GM23248 (cell line): ENCODE measurements at regions not wholly inside any gene's neighbourhood (a gene's known extent, or its start where the extent isn't known, plus 50 kb on each side); places are given as distances from the start of the nearest gene placed in this dataset.

Experiments used
- DNase-seq: peaks from one replicate; pipeline ENCODE4 v3.0.0-alpha.2; 2015
- H2AFZ ChIP-seq: fragments of 200-600 bp; sonication (generic); 2 replicates; pipeline ENCODE4 v1.6.1; 2016; ENCODE audit warnings: antibody characterized with exemption
- H3F3A ChIP-seq: fragments of 200-600 bp; sonication (generic); 2 replicates; pipeline ENCODE4 v1.6.1; 2016; ENCODE audit warnings: mild to moderate bottlenecking, antibody characterized with exemption, mixed run types; ENCODE audit not compliant: insufficient read depth
- H3K27ac ChIP-seq: fragments of 200-600 bp; sonication (generic); 2 replicates; pipeline ENCODE4 v1.5.1; 2016; ENCODE audit warnings: mild to moderate bottlenecking
- H3K27me3 ChIP-seq: fragments of 200-600 bp; sonication (generic); replicated peaks from 2 replicates; pipeline ENCODE4 v1.6.1; 2016; ENCODE audit warnings: mild to moderate bottlenecking; ENCODE audit not compliant: insufficient read depth
- H3K36me3 ChIP-seq: fragments of 200-600 bp; sonication (generic); 2 replicates; pipeline ENCODE4 v1.6.1; 2016; ENCODE audit warnings: low read depth, mild to moderate bottlenecking
- H3K4me1 ChIP-seq: fragments of 200-600 bp; sonication (generic); 2 replicates; pipeline ENCODE4 v1.6.1; 2016; ENCODE audit warnings: mild to moderate bottlenecking; ENCODE audit not compliant: insufficient read depth
- H3K4me2 ChIP-seq: fragments of 200-600 bp; sonication (generic); one replicate; pipeline ENCODE4 v1.6.1; 2016; ENCODE audit warnings: mild to moderate bottlenecking; ENCODE audit not compliant: unreplicated experiment
- H3K4me3 ChIP-seq: fragments of 200-600 bp; sonication (generic); 2 replicates; pipeline ENCODE4 v1.5.1; 2016; ENCODE audit warnings: mild to moderate bottlenecking
- H3K79me2 ChIP-seq: fragments of 200-600 bp; sonication (generic); 2 replicates; pipeline ENCODE4 v1.6.1; 2016; ENCODE audit warnings: mild to moderate bottlenecking; ENCODE audit not compliant: insufficient read depth
- H3K9ac ChIP-seq: fragments of 200-600 bp; sonication (generic); 2 replicates; pipeline ENCODE4 v1.6.1; 2016; ENCODE audit warnings: mild to moderate bottlenecking
- H3K9me2 ChIP-seq: fragments of 200-600 bp; sonication (generic); 2 replicates; pipeline ENCODE4 v1.6.1; 2016; ENCODE audit warnings: mixed run types, mild to moderate bottlenecking, moderate library complexity; ENCODE audit not compliant: insufficient read depth
- H3K9me3 ChIP-seq: fragments of 200-600 bp; sonication (generic); one replicate; pipeline ENCODE4 v1.6.1; 2017; ENCODE audit warnings: low read depth
- H4K20me1 ChIP-seq: fragments of 200-600 bp; sonication (generic); 2 replicates; pipeline ENCODE4 v1.6.0; 2016; ENCODE audit not compliant: insufficient read depth
- EZH2 ChIP-seq: fragments of 200-600 bp; sonication (generic); IDR thresholded peaks from 2 replicates; pipeline ENCODE4 v1.6.1; 2018; ENCODE audit warnings: antibody characterized with exemption, mild to moderate bottlenecking; ENCODE audit not compliant: insufficient read depth, poor library complexity, severe bottlenecking
- EZH2phosphoT487 ChIP-seq: fragments of 200-600 bp; sonication (generic); IDR thresholded peaks from 2 replicates; pipeline ENCODE4 v1.6.1; 2018; ENCODE audit warnings: antibody characterized with exemption, moderate library complexity, mild to moderate bottlenecking, low read depth; ENCODE audit not compliant: insufficient read depth
- WGBS, 2 experiments: methylation state at CpG; one replicate each; pipeline ENCODE4 v1.1.6; 2015 to 2017; ENCODE audit warnings: low lambda C conversion rate in 2 of 2, low coverage in 1 of 2; ENCODE audit errors: missing lambda C conversion rate in 2 of 2; 5-methylcytosine and 5-hydroxymethylcytosine counted together
- in situ Hi-C: fragments of 300-500 bp; cut with MboI; formaldehyde crosslinking; loops from 2 replicates; pipeline ENCODE4 v1.15.0; 2020

DNA sequence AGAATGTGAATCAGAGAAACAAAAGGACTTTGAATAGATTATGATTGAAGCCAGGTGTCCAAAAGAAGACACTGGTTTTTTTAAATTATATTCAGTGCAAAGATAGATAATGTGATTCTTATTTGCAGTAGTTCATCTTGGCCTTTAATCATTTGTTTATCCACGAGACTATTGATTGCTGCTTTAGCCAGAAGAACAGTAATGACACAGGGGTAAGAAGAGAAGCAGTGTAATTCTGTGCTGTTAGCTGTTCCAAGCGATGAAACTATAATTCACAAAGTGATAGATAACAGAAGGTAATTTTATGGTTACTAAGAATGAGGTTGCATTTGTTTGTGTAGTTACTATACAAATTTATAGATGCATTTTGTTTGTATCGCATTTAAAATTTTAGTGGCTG lies 311.6 kb downstream of the MZT1 start:
- Histone ChIP-seq H2AFZ (no peak overlapping the region), H3K36me3 (no peaks in the 10 kb centered on the region), H3K4me2 (no peak overlapping the region), H3K27me3 (no peaks in the 10 kb centered on the region), H3K4me1 (no peaks in the 10 kb centered on the region), H3K9ac (no peak overlapping the region), H3K9me3 (no peaks in the 10 kb centered on the region), H3K27ac (no peak overlapping the region), H3K9me2 (peaks cover 3% of the 10 kb centered on the region; the same call in 1 of the 2 replicates), H4K20me1 (no peaks in the 10 kb centered on the region), H3F3A (no peaks in the 10 kb centered on the region), H3K4me3 (no peak overlapping the region), H3K79me2 (no peaks in the 10 kb centered on the region)
- in situ Hi-C loops = no loop called here
- 20 to 26% methylated on average over 3 of the region's 3 CpGs for WGBS, 2 experiments
- no peak for DNase-seq
- TF ChIP-seq EZH2 = no peak
- no peak for TF ChIP-seq EZH2phosphoT487

- H3K27me3 ChIP-seq = no peaks in the 10 kb centered on the region
- no peaks in the 10 kb centered on the region for H3F3A ChIP-seq
- H3K27ac ChIP-seq = no peak overlapping the region
- no peaks in the 10 kb centered on the region for H3K9me3 ChIP-seq
- H3K9me2 ChIP-seq = peaks cover 3% of the 10 kb centered on the region; the same call in 1 of the 2 replicates
- H3K9ac ChIP-seq = no peak overlapping the region
- 7 to 12% methylated on average over 2 of the region's 2 CpGs for WGBS, 2 experiments
- H3K4me3 ChIP-seq = no peak overlapping the region
- H2AFZ ChIP-seq = no peak overlapping the region
- H3K36me3 ChIP-seq = no peaks in the 10 kb centered on the region
- in situ Hi-C loops = no loop called here
- H4K20me1 ChIP-seq = no peaks in the 10 kb centered on the region
- no peaks in the 10 kb centered on the region for H3K4me1 ChIP-seq
- DNase-seq = no peak
- TF ChIP-seq EZH2phosphoT487 = no peak
- TF ChIP-seq EZH2 = no peak
- no peaks in the 10 kb centered on the region for H3K79me2 ChIP-seq
- H3K4me2 ChIP-seq = no peak overlapping the region
Measured at GRCh38 chr13:72412481-72412880, 314.9 kb downstream of the MZT1 start.

DNA sequence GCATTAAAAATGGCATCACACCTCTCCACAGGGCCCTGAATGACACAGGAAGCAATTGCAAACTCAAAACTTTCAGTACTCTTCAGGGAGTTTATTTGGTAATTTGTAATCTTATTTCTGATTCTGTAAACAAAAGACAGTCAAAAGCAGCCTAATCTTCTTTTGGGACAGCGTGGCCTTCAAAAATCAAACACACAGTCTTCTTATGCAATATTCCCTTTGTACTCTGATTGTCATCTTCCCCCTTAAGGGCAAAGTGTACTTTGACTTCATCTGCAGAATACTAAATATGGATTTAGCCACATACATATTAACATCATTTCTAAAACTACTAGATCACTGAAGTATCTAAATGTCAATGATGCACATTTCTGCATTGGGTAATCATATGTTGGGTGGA lies 322.0 kb downstream of the MZT1 start:
- no peaks in the 10 kb centered on the region for H3K36me3 ChIP-seq
- H3K4me3 ChIP-seq = no peak overlapping the region
- no peaks in the 10 kb centered on the region for H3K79me2 ChIP-seq
- no peak overlapping the region for H2AFZ ChIP-seq
- H4K20me1 ChIP-seq = no peaks in the 10 kb centered on the region
- no peak overlapping the region for H3K9ac ChIP-seq
- WGBS, 2 experiments = 30 to 43% methylated on average over 1 of the region's 1 CpG
- H3K27ac ChIP-seq = no peak overlapping the region
- H3K4me2 ChIP-seq = no peak overlapping the region
- H3F3A ChIP-seq = no peaks in the 10 kb centered on the region
- in situ Hi-C loops = no loop called here
- H3K9me2 ChIP-seq = no peaks in the 10 kb centered on the region
- H3K27me3 ChIP-seq = no peaks in the 10 kb centered on the region
- H3K9me3 ChIP-seq = no peaks in the 10 kb centered on the region
- no peaks in the 10 kb centered on the region for H3K4me1 ChIP-seq
- no peak for DNase-seq
- TF ChIP-seq EZH2phosphoT487 = no peak
- TF ChIP-seq EZH2 = no peak

DNA sequence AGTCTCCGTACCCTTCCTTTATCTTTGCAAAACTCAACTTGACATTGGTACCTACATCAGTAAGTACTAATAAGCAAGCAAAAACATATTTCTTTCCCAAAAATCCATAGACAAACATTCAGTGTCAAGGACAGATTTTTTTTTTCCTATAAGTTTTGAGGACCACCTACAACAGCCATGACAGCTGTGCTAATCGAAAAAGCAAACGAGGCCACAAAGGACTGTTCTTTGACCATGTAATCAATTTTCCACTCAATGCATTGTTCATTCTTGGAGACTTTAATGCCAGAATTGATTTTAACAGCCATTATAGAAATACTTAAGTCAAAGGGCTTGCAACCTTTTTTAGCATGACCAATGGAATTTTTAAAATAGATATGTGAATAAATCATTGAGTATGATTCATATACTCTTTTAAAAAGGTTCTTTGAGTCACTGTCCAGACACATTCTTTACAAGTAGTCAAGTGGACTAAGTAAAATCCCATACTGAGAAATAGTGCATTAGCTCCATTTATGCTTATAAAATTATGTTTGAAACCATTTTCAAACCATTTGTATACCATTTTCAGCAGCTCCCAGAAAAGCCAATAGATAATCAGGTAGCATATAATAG lies 323.9 kb downstream of the MZT1 start:
- H3K9ac ChIP-seq = no peak overlapping the region
- H3K4me2 ChIP-seq = no peak overlapping the region
- WGBS, 2 experiments = 18 to 21% methylated on average over 3 of the region's 3 CpGs
- H3K27ac ChIP-seq = no peak overlapping the region
- H3K36me3 ChIP-seq = no peaks in the 10 kb centered on the region
- no peak overlapping the region for H3K4me3 ChIP-seq
- H3K9me2 ChIP-seq = no peaks in the 10 kb centered on the region
- no peak overlapping the region for H2AFZ ChIP-seq
- H3K79me2 ChIP-seq = no peaks in the 10 kb centered on the region
- no peaks in the 10 kb centered on the region for H3F3A ChIP-seq
- DNase-seq = no peak
- TF ChIP-seq EZH2phosphoT487 = no peak
- TF ChIP-seq EZH2 = no peak
- H3K4me1 ChIP-seq = no peaks in the 10 kb centered on the region
- in situ Hi-C loops = no loop called here
- no peaks in the 10 kb centered on the region for H4K20me1 ChIP-seq
- no peaks in the 10 kb centered on the region for H3K27me3 ChIP-seq
- no peaks in the 10 kb centered on the region for H3K9me3 ChIP-seq

GRCh38 chr13:72400856-72401255 lies 326.6 kb downstream of the MZT1 start:
- TF ChIP-seq EZH2 (no peak), EZH2phosphoT487 (no peak)
- no peaks in the 10 kb centered on the region for H3K27me3 ChIP-seq

More at GRCh38 chr13:72400856-72401255, 326.6 kb downstream of the MZT1 start:
- Histone ChIP-seq H3K9me2 (no peaks in the 10 kb centered on the region), H3K36me3 (no peaks in the 10 kb centered on the region), H3K9ac (no peak overlapping the region), H3K4me3 (no peak overlapping the region), H4K20me1 (no peaks in the 10 kb centered on the region), H3K79me2 (no peaks in the 10 kb centered on the region), H3F3A (no peaks in the 10 kb centered on the region), H3K27ac (no peak overlapping the region), H3K4me2 (no peak overlapping the region), H3K9me3 (no peaks in the 10 kb centered on the region), H3K4me1 (no peaks in the 10 kb centered on the region), H2AFZ (no peak overlapping the region)
- DNase-seq = no peak
- in situ Hi-C loops = no loop called here
- WGBS, 2 experiments = 49 to 55% methylated on average over 3 of the region's 3 CpGs
